ENCODE measurements at regions not wholly inside any gene's neighbourhood (a gene's known extent, or its start where the extent isn't known, plus 50 kb on each side); places are given as distances from the start of the nearest gene placed in this dataset.

DNA sequence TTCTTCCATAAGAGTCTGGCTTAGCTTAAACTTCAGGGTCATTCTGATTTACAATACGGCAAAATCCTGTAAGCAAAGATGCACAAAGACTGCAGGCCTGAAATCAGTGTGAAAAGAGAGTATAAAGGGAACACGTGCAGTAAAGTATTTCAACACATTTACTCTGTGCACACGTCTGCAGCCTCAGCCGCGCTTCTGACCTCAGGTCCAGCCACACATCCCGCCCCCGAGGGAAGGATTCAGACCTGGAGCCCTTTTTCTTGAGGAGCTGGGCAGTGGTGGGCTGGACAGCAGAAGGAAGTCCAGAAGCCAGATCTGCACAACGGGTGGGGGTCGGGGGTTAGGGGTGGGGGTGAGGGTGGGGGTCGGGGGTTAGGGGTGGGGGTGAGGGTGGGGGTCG is 58.9 kb upstream of the FAM20C start:
- peaks cover 0 to 28% (median 4%) of the 10 kb centered on the region in 3 donors for H3K27me3 ChIP-seq (ENCODE audit: control insufficient read depth in 3 of 3, insufficient read depth in 3 of 3, low read length in 3 of 3)

DNA sequence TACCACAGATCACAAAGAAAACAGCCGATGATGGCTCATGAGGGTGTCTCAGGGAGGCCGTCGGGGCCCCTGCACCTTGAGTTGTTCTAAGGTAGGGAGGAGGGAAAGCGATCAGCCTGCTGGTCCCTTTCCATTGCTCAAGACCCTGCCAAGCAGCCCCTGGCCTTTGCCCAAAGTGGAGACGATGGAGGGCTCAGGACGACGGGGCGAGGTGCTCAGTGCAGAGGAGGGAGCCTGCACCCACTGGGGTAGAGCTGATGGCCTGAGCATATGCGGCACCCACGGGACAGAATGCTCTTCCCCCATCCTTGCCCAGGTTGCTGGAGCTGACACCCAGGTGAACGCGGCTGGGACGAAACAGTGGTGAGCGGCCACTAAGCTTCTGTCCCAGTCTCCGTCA is 58.3 kb upstream of the FAM20C start:
- no peaks in the 10 kb centered on the region for H3K9me3 ChIP-seq (ENCODE audit: control insufficient read depth in 3 of 3, low read length in 3 of 3)
- no peak overlapping the region for H3K9ac ChIP-seq (ENCODE audit: low read depth in 1 of 3, low read length in 3 of 3)
- H3K4me1 ChIP-seq (ENCODE audit: control insufficient read depth in 3 of 3, insufficient read depth in 3 of 3, low read length in 3 of 3), result peaks cover 18 to 28% (median 24%) of the 10 kb centered on the region in 3 donors
- no peak overlapping the region for H3K4me3 ChIP-seq (ENCODE audit: low read length in 3 of 3)
- H3K36me3 ChIP-seq (ENCODE audit: control insufficient read depth in 3 of 3, insufficient read depth in 3 of 3, low read length in 3 of 3), result no peaks in the 10 kb centered on the region
- H3K27me3 ChIP-seq (ENCODE audit: control insufficient read depth in 3 of 3, insufficient read depth in 3 of 3, low read length in 3 of 3), result peaks cover 0 to 29% (median 4%) of the 10 kb centered on the region in 3 donors
- H3K27ac ChIP-seq (ENCODE audit: low read depth, low read length), result no peak overlapping the region

More for the DNA sequence above, 58.9 kb upstream of the FAM20C start:
- H3K9me3 ChIP-seq (ENCODE audit: control insufficient read depth in 3 of 3, low read length in 3 of 3), result no peaks in the 10 kb centered on the region
- peaks cover 18 to 28% (median 24%) of the 10 kb centered on the region in 3 donors for H3K4me1 ChIP-seq (ENCODE audit: control insufficient read depth in 3 of 3, insufficient read depth in 3 of 3, low read length in 3 of 3)
- H3K27ac ChIP-seq (ENCODE audit: low read depth, low read length), result no peak overlapping the region
- H3K4me3 ChIP-seq (ENCODE audit: low read length in 3 of 3), result no peak overlapping the region
- H3K9ac ChIP-seq (ENCODE audit: low read depth in 1 of 3, low read length in 3 of 3), result no peak overlapping the region
- H3K36me3 ChIP-seq (ENCODE audit: control insufficient read depth in 3 of 3, insufficient read depth in 3 of 3, low read length in 3 of 3), result no peaks in the 10 kb centered on the region

DNA sequence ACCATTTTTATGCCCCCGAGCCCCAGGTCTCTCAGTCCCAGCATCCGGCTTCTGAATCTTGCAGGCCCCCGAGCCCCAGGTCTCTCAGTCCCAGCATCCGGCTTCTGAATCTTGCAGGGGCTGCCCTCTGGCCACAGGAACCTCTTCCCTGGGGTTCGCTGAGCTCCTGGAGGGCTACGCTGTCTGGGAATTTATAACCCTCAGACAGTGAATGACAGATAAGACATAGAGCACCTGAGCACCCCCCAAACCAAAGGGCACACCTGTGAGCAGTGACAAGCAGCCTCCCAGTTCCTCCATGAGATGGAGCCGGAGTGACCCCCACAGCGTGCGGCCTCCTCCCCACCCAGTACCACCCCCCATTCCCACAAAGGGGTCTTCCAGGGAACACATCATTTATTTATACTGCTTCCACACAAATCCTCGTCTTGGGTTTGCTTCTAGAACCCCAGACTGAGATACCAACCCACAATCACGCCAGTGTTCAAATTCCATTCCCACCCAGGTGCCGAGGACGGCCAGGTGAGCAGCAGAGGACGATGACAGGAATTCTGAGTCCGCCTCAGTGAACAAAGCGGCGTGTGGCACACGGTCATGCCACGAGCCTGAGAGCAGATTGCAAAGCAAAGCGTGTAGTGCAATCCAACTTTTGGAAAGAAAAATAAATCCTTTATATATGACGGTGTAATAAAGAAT is 57.7 kb upstream of the FAM20C start:
- Histone ChIP-seq H3K27ac (ENCODE audit: low read depth, low read length) (no peak overlapping the region), H3K27me3 (ENCODE audit: control insufficient read depth in 3 of 3, insufficient read depth in 3 of 3, low read length in 3 of 3) (peaks cover 0 to 35% (median 7%) of the 10 kb centered on the region in 3 donors), H3K9ac (ENCODE audit: low read depth in 1 of 3, low read length in 3 of 3) (no peak overlapping the region), H3K9me3 (ENCODE audit: control insufficient read depth in 3 of 3, low read length in 3 of 3) (no peaks in the 10 kb centered on the region), H3K36me3 (ENCODE audit: control insufficient read depth in 3 of 3, insufficient read depth in 3 of 3, low read length in 3 of 3) (no peaks in the 10 kb centered on the region), H3K4me3 (ENCODE audit: low read length in 3 of 3) (no peak overlapping the region), H3K4me1 (ENCODE audit: control insufficient read depth in 3 of 3, insufficient read depth in 3 of 3, low read length in 3 of 3) (peaks cover 18 to 22% (median 18%) of the 10 kb centered on the region in 3 donors)

DNA sequence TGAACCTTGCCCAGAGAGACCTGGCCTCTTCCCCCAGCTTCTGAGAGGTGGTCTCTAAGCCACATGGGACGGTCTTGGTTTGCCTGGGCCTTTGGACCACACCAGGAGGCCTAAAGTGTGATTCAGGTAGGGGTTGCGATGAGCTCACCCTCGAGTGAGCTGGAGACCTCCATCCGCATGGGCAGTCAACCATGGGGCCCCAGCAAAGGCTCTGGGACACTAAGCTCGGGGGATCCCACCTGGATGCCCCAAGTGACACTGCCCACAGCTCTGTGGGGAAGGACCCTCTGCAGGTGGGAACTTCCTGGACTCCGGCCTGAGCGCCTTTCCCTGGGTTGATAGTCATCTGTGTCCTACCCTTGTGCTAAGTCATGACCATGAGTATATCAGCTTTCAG is 57.1 kb upstream of the FAM20C start:
- Histone ChIP-seq H3K36me3 (ENCODE audit: control insufficient read depth in 3 of 3, insufficient read depth in 3 of 3, low read length in 3 of 3) (no peaks in the 10 kb centered on the region), H3K27ac (ENCODE audit: low read depth, low read length) (no peak overlapping the region), H3K27me3 (ENCODE audit: control insufficient read depth in 3 of 3, insufficient read depth in 3 of 3, low read length in 3 of 3) (peaks cover 0 to 33% (median 8%) of the 10 kb centered on the region in 3 donors), H3K4me3 (ENCODE audit: low read length in 3 of 3) (no peak overlapping the region), H3K4me1 (ENCODE audit: control insufficient read depth in 3 of 3, insufficient read depth in 3 of 3, low read length in 3 of 3) (peaks cover 12 to 16% (median 13%) of the 10 kb centered on the region in 3 donors), H3K9ac (ENCODE audit: low read depth in 1 of 3, low read length in 3 of 3) (no peak overlapping the region), H3K9me3 (ENCODE audit: control insufficient read depth in 3 of 3, low read length in 3 of 3) (no peaks in the 10 kb centered on the region)

DNA sequence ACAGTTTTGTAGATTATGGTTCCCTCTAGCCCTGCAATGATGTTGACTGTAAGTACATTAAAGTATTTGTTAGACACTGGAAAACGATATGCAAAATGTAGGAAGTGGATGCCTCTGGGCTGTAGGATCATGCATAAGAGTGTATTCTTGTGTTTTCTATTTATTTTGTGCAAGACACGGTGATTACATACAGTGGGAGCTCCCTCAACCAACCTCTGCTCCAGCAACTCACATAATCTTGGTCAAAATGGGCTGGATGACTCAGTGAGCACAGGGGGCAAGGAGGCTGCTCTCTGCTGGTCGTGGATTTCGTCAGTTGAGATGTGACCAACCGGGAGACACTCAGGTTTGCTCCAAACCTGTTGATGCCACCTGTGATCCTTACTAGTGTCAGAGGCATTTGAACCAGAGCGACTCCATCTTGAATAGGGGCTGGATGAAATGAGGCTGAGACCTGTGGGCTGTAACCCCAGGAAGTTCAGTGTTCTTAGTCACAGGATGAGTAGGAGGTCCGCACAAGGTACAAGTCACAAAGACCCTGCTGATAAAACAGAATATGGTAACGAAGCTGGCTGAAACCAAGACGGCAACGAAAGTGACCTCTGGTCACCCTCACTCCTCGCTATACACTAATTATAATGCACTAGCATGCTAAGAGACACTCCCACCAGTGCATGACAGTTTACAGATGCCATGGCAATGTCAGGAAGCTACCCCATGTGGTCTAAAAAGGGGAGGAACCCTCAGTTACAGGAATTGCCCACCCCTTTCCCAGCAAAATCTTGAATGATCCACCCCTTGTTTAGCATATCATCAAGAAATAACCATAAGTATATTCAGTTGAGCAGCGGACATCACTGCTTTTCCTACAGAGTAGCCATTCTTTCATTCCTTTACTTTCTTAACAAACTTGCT is 56.4 kb upstream of the FAM20C start:
- Histone ChIP-seq H3K27me3 (ENCODE audit: control insufficient read depth in 3 of 3, insufficient read depth in 3 of 3, low read length in 3 of 3) (peaks cover 0 to 37% (median 8%) of the 10 kb centered on the region in 3 donors), H3K4me3 (ENCODE audit: low read length in 3 of 3) (no peak overlapping the region), H3K9ac (ENCODE audit: low read depth in 1 of 3, low read length in 3 of 3) (no peak overlapping the region), H3K4me1 (ENCODE audit: control insufficient read depth in 3 of 3, insufficient read depth in 3 of 3, low read length in 3 of 3) (peaks cover 10 to 15% (median 12%) of the 10 kb centered on the region in 3 donors), H3K27ac (ENCODE audit: low read depth, low read length) (no peak overlapping the region), H3K36me3 (ENCODE audit: control insufficient read depth in 3 of 3, insufficient read depth in 3 of 3, low read length in 3 of 3) (no peaks in the 10 kb centered on the region), H3K9me3 (ENCODE audit: control insufficient read depth in 3 of 3, low read length in 3 of 3) (no peaks in the 10 kb centered on the region)

DNA sequence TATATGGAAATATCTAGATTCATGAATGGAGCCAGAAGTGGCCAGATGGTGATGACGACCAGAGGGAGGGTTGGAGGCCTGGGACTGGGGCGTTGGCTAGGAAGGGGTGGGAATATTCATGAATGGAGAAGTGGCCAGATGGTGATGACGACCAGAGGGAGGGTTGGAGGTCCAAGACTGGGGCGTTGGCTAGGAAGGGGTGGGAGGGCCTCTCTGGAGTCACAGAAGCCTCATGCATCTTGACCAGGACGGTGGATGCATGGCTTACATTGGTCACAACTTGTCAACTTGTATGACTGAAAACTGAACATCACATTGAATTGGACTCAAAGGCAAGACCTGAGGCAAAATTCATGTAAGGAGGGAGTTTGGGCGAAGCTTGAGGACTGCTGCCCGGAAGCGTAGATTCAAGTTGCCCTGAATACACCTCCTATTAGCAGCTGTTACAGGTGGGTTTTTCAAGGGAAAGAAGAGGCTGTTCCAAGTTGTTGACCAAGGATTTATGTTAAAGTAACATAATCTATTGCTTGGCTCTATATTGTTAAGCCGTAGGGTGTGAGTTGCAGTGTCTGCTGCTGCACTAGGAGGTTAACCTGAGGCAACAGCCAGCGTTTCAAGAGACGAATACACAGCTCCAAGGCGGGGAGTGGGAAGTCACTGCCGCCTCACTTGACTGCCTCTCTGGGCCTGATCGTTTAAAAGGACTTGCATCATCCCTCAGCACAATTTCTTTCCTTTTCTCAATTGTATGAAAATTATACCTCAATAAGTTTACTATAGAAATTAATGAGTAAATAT is 55.1 kb upstream of the FAM20C start:
- H3K4me3 ChIP-seq (ENCODE audit: low read length in 3 of 3), result no peak overlapping the region
- H3K27me3 ChIP-seq (ENCODE audit: control insufficient read depth in 3 of 3, insufficient read depth in 3 of 3, low read length in 3 of 3), result peaks cover 0 to 26% (median 8%) of the 10 kb centered on the region in 3 donors
- no peak overlapping the region for H3K9ac ChIP-seq (ENCODE audit: low read depth in 1 of 3, low read length in 3 of 3)
- H3K4me1 ChIP-seq (ENCODE audit: control insufficient read depth in 3 of 3, insufficient read depth in 3 of 3, low read length in 3 of 3), result peaks cover 5 to 16% (median 13%) of the 10 kb centered on the region in 3 donors
- no peaks in the 10 kb centered on the region for H3K36me3 ChIP-seq (ENCODE audit: control insufficient read depth in 3 of 3, insufficient read depth in 3 of 3, low read length in 3 of 3)
- H3K27ac ChIP-seq (ENCODE audit: low read depth, low read length), result no peak overlapping the region
- H3K9me3 ChIP-seq (ENCODE audit: control insufficient read depth in 3 of 3, low read length in 3 of 3), result no peaks in the 10 kb centered on the region

DNA sequence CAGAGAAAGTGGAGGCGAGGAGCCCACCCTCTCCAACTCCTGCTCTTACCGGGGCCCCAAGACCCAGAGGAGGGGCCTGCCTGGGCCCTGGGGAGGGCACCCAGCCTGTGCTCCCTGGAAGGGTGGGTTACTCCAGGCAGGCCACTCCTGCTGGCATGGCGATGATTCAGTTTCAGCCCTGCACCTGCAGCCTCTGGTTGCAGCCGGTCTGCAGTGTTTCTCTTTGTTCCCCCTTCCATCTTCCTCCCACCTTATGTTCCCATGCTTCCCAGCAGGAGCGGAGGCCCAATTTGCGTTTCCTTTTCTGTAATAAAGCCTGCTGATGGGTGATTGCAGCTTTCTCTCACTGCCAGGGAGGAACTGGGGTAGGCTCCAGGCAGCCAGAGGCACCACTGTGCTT is 53.2 kb upstream of the FAM20C start:
- Histone ChIP-seq H3K9me3 (ENCODE audit: control insufficient read depth in 3 of 3, low read length in 3 of 3) (no peaks in the 10 kb centered on the region), H3K27me3 (ENCODE audit: control insufficient read depth in 3 of 3, insufficient read depth in 3 of 3, low read length in 3 of 3) (peaks cover 0 to 22% (median 6%) of the 10 kb centered on the region in 3 donors), H3K36me3 (ENCODE audit: control insufficient read depth in 3 of 3, insufficient read depth in 3 of 3, low read length in 3 of 3) (no peaks in the 10 kb centered on the region), H3K4me1 (ENCODE audit: control insufficient read depth in 3 of 3, insufficient read depth in 3 of 3, low read length in 3 of 3) (peaks cover 10 to 21% (median 17%) of the 10 kb centered on the region in 3 donors), H3K4me3 (ENCODE audit: low read length in 3 of 3) (no peak overlapping the region), H3K27ac (ENCODE audit: low read depth, low read length) (no peak overlapping the region), H3K9ac (ENCODE audit: low read depth in 1 of 3, low read length in 3 of 3) (no peak overlapping the region)

DNA sequence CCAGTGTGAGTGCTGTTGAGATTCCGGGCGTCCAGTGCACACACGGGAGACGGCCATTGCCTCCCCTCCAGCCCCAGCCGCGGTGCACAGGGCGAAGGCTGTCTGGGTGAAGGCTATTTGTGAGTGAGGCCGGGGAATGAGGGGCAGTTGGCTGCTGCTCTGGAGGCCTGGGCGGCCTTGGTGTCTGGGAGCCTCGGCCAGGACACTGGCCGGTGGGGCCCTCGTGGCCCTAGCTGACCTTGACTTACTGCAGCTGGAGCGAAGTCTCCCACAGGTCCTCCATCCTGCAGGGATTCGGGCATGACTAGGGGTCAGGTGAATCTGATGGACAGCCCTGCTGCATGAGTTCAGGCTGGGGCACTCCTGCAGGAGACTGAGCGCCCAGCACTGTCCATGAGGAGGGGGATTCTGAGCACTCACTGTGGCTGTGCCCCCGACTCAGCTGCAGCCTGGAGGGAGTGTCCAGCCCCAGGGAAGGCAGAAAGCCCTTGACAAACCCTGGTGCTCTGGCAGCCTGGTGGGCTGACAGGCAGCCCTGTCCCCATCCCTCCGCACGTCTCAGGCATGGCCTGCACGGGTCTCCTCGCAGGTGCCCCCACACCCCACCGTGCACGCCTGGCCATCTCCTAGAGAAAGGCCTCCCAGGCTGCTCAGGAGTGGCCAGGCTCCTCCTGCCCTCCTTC is 52.7 kb upstream of the FAM20C start:
- no peak overlapping the region for H3K4me3 ChIP-seq (ENCODE audit: low read length in 3 of 3)
- no peaks in the 10 kb centered on the region for H3K36me3 ChIP-seq (ENCODE audit: control insufficient read depth in 3 of 3, insufficient read depth in 3 of 3, low read length in 3 of 3)
- H3K27me3 ChIP-seq (ENCODE audit: control insufficient read depth in 3 of 3, insufficient read depth in 3 of 3, low read length in 3 of 3), result peaks cover 0 to 20% (median 4%) of the 10 kb centered on the region in 3 donors
- H3K4me1 ChIP-seq (ENCODE audit: control insufficient read depth in 3 of 3, insufficient read depth in 3 of 3, low read length in 3 of 3), result peaks cover 10 to 21% (median 17%) of the 10 kb centered on the region in 3 donors
- H3K9ac ChIP-seq (ENCODE audit: low read depth in 1 of 3, low read length in 3 of 3), result no peak overlapping the region
- no peak overlapping the region for H3K27ac ChIP-seq (ENCODE audit: low read depth, low read length)
- no peaks in the 10 kb centered on the region for H3K9me3 ChIP-seq (ENCODE audit: control insufficient read depth in 3 of 3, low read length in 3 of 3)

DNA sequence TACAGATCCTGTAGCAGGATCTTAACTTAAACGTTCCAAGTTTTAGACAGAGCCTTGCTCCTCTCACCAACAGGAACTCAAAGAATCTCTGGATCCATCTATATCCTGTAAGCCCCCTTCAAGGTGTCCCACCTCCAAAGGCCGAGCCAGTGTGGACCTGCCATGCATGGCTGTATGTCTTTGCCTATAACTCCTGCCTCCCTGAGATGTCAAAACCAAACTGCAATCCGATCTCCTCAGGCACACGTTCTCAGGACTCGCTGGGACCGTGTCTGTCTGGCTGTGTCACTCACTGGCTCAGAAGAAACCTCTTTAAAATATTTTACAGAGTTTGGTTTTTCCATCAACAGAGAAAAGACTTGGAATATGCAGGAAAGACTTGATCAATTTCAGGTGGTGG is 51.4 kb upstream of the FAM20C start:
- Histone ChIP-seq H3K4me1 (ENCODE audit: control insufficient read depth in 3 of 3, insufficient read depth in 3 of 3, low read length in 3 of 3) (peaks cover 10 to 21% (median 17%) of the 10 kb centered on the region in 3 donors), H3K36me3 (ENCODE audit: control insufficient read depth in 3 of 3, insufficient read depth in 3 of 3, low read length in 3 of 3) (peaks cover 0 to 2% (median 0%) of the 10 kb centered on the region in 3 donors), H3K4me3 (ENCODE audit: low read length in 3 of 3) (no peak overlapping the region), H3K27ac (ENCODE audit: low read depth, low read length) (no peak overlapping the region), H3K9me3 (ENCODE audit: control insufficient read depth in 3 of 3, low read length in 3 of 3) (no peaks in the 10 kb centered on the region), H3K9ac (ENCODE audit: low read depth in 1 of 3, low read length in 3 of 3) (no peak overlapping the region), H3K27me3 (ENCODE audit: control insufficient read depth in 3 of 3, insufficient read depth in 3 of 3, low read length in 3 of 3) (peaks cover 0 to 15% (median 4%) of the 10 kb centered on the region in 3 donors)

All from skeletal muscle tissue (tissue), 3 donors.